Caco-2 (cell line): ENCODE measurements at regions not wholly inside any gene's neighbourhood (a gene's known extent, or its start where the extent isn't known, plus 50 kb on each side); places are given as distances from the start of the nearest gene placed in this dataset.

Experiments
- BruUV-seq: library from RNA; stranded (reverse); fragments of 400-500 nt; replicated peaks from 2 replicates; lab custom pipeline; 2021; lab: Mats Ljungman, UMichigan
- CTCF ChIA-PET: fragments of 300-600 bp; sonication (Branson Sonifier 250); formaldehyde crosslinking; loops from one replicate; lab custom pipeline; 2022; ENCODE audit warnings: antibody characterized with exemption; lab: Charles Lee
- POLR2A ChIA-PET: fragments of 300-600 bp; sonication (Branson Sonifier 250); formaldehyde crosslinking; loops from one replicate; lab custom pipeline; 2022; ENCODE audit warnings: antibody characterized with exemption; lab: Charles Lee
- DNase-seq, 2 experiments: peaks; one replicate each; pipeline versions ENCODE4 v3.0.0 to v3.0.0-alpha.2; 2020 to 2022
- H3K27me3 ChIP-seq: replicated peaks from 2 replicates; pipeline ENCODE4 v1.6.0; 2011; ENCODE audit warnings: low read length; ENCODE audit not compliant: control insufficient read depth, insufficient read depth
- H3K36me3 ChIP-seq: 2 replicates; pipeline ENCODE4 v1.5.1; 2011; ENCODE audit warnings: low read length; ENCODE audit not compliant: control insufficient read depth, insufficient read depth
- H3K4me1 ChIP-seq: fragments of 250-450 bp; sonication (Bioruptor Pico); 2 replicates; pipeline ENCODE4 v1.5.1; 2020; ENCODE audit warnings: mild to moderate bottlenecking
- H3K4me3 ChIP-seq: 2 replicates; pipeline ENCODE4 v1.5.1; 2011; ENCODE audit warnings: low read depth, mild to moderate bottlenecking, control low read depth, low read length
- H3K9me3 ChIP-seq: fragments of 250-450 bp; sonication (Bioruptor Pico); 2 replicates; pipeline ENCODE4 v1.5.1; 2020; ENCODE audit warnings: mild to moderate bottlenecking, moderate library complexity
- H3K27ac Mint-ChIP-seq: one replicate; pipeline ENCODE4 v1.8.0; 2022; ENCODE audit warnings: mixed read lengths; ENCODE audit not compliant: unreplicated experiment
- H3K27me3 Mint-ChIP-seq: one replicate; pipeline ENCODE4 v1.8.0; 2022; ENCODE audit warnings: mixed read lengths; ENCODE audit not compliant: insufficient read depth, unreplicated experiment
- H3K36me3 Mint-ChIP-seq: one replicate; pipeline ENCODE4 v1.8.0; 2022; ENCODE audit warnings: mild to moderate bottlenecking, mixed read lengths; ENCODE audit not compliant: insufficient read depth, unreplicated experiment
- H3K4me1 Mint-ChIP-seq: one replicate; pipeline ENCODE4 v1.8.0; 2022; ENCODE audit warnings: low read depth, mixed read lengths; ENCODE audit not compliant: unreplicated experiment
- H3K4me3 Mint-ChIP-seq: one replicate; pipeline ENCODE4 v1.8.0; 2022; ENCODE audit warnings: mild to moderate bottlenecking, moderate library complexity, mixed read lengths; ENCODE audit not compliant: unreplicated experiment
- H3K9me3 Mint-ChIP-seq: one replicate; pipeline ENCODE4 v1.8.0; 2022; ENCODE audit warnings: mixed read lengths; ENCODE audit not compliant: unreplicated experiment
- CTCF ChIP-seq, 2 experiments: fragments of 200-600 bp in 1 of 2; IDR thresholded peaks; 1 replicate in 1 of 2; 2 replicates in 1 of 2; pipeline versions ENCODE4 v1.5.1 to v1.8.0; 2011 to 2022; ENCODE audit warnings: antibody characterized with exemption in 1 of 2, control low read depth in 1 of 2, inconsistent platforms in 1 of 2, low read depth in 1 of 2, low read length in 1 of 2, mild to moderate bottlenecking in 1 of 2, moderate library complexity in 1 of 2; ENCODE audit not compliant: insufficient read depth in 1 of 2, severe bottlenecking in 1 of 2, unreplicated experiment in 1 of 2
- intact Hi-C: fragments of 100-400 bp; cut with micrococcal nuclease; formaldehyde crosslinking; loops from one replicate; pipeline ENCODE4 v1.10.0; 2022; ENCODE audit not compliant: unreplicated experiment

GRCh38 chr19:29117926-29118325 lies 95.0 kb downstream of the UQCRFS1 start:
- Mint-ChIP-seq H3K9me3 (no peaks in the 10 kb centered on the region), H3K4me3 (no peak overlapping the region), H3K36me3 (no peaks in the 10 kb centered on the region), H3K27me3 (no peaks in the 10 kb centered on the region), H3K27ac (no peak overlapping the region), H3K4me1 (no peaks in the 10 kb centered on the region)
- no peaks in the 10 kb centered on the region for H3K36me3 ChIP-seq
- no TSS peak for BruUV-seq
- ChIA-PET CTCF (no interaction called here), POLR2A (no interaction called here)
- no peaks in the 10 kb centered on the region for H3K4me1 ChIP-seq
- no peaks in the 10 kb centered on the region for H3K9me3 ChIP-seq
- no peak for TF ChIP-seq CTCF (IDR thresholded peaks at IDR 0.05; ENCODE audit: insufficient read depth in 1 of 2, low read depth in 1 of 2, low read length in 1 of 2, severe bottlenecking in 1 of 2, unreplicated experiment in 1 of 2)
- DNase-seq: no peak
- no peaks in the 10 kb centered on the region for H3K27me3 ChIP-seq
- intact Hi-C loops: no loop called here
- H3K4me3 ChIP-seq: no peak overlapping the region

- no TSS peak for BruUV-seq
- POLR2A ChIA-PET: no interaction called here
- Histone ChIP-seq H3K36me3 (no peaks in the 10 kb centered on the region), H3K27me3 (no peaks in the 10 kb centered on the region), H3K4me3 (no peak overlapping the region), H3K4me1 (no peaks in the 10 kb centered on the region), H3K9me3 (no peaks in the 10 kb centered on the region)
- Mint-ChIP-seq H3K36me3 (no peaks in the 10 kb centered on the region), H3K9me3 (no peaks in the 10 kb centered on the region), H3K27ac (no peak overlapping the region), H3K27me3 (no peaks in the 10 kb centered on the region), H3K4me3 (no peak overlapping the region), H3K4me1 (no peaks in the 10 kb centered on the region)
- no peak for DNase-seq
- intact Hi-C loops: no loop called here
- CTCF ChIA-PET: no interaction called here
- TF ChIP-seq CTCF (IDR thresholded peaks at IDR 0.05; ENCODE audit: insufficient read depth in 1 of 2, low read depth in 1 of 2, low read length in 1 of 2, severe bottlenecking in 1 of 2, unreplicated experiment in 1 of 2): no peak
Measured at GRCh38 chr19:29115181-29115580, 97.8 kb downstream of the UQCRFS1 start.

- no peak for TF ChIP-seq CTCF (IDR thresholded peaks at IDR 0.05; ENCODE audit: insufficient read depth in 1 of 2, low read depth in 1 of 2, low read length in 1 of 2, severe bottlenecking in 1 of 2, unreplicated experiment in 1 of 2)
- Mint-ChIP-seq H3K27me3 (peaks cover 3% of the 10 kb centered on the region), H3K4me3 (no peak overlapping the region), H3K36me3 (no peaks in the 10 kb centered on the region), H3K4me1 (no peaks in the 10 kb centered on the region), H3K27ac (no peak overlapping the region), H3K9me3 (no peaks in the 10 kb centered on the region)
- intact Hi-C loops: no loop called here
- no peaks in the 10 kb centered on the region for H3K27me3 ChIP-seq
- no peaks in the 10 kb centered on the region for H3K9me3 ChIP-seq
- DNase-seq: no peak
- no peak overlapping the region for H3K4me3 ChIP-seq
- CTCF ChIA-PET: no interaction called here
- no peaks in the 10 kb centered on the region for H3K36me3 ChIP-seq
- no TSS peak for BruUV-seq
- POLR2A ChIA-PET: no interaction called here
- H3K4me1 ChIP-seq: no peaks in the 10 kb centered on the region
Measured at GRCh38 chr19:29113838-29114237, 99.1 kb downstream of the UQCRFS1 start.
